Epithelial cell of esophagus (primary cell): ENCODE measurements at regions not wholly inside any gene's neighbourhood (a gene's known extent, or its start where the extent isn't known, plus 50 kb on each side); places are given as distances from the start of the nearest gene placed in this dataset.

Source experiments
- DNase-seq: peaks from one replicate; pipeline ENCODE4 v3.0.0; 2010; ENCODE audit warnings: low read depth
- H3K4me3 ChIP-seq: 2 replicates; pipeline ENCODE4 v1.5.1; 2011; ENCODE audit warnings: mild to moderate bottlenecking, low read length, control low read depth
- CTCF ChIP-seq: IDR thresholded peaks from 2 replicates; pipeline ENCODE4 v1.5.1; 2011; ENCODE audit warnings: low read depth, mild to moderate bottlenecking, low read length, control low read depth, inconsistent platforms; ENCODE audit not compliant: insufficient read depth; ENCODE audit errors: missing control alignments

GRCh38 chr11:45036010-45036409, 85.3 kb upstream of the TP53I11 start:
- no peak for TF ChIP-seq CTCF

GRCh38 chr11:45036733-45037132, 86.0 kb upstream of the TP53I11 start:
- TF ChIP-seq CTCF = no peak
- H3K4me3 ChIP-seq = no peak overlapping the region
- no peak for DNase-seq

More at GRCh38 chr11:45036010-45036409, 85.3 kb upstream of the TP53I11 start:
- H3K4me3 ChIP-seq = no peak overlapping the region
- no peak for DNase-seq

- no peak for TF ChIP-seq CTCF
- DNase-seq = no peak
Measured at GRCh38 chr11:45037434-45038005, 86.8 kb upstream of the TP53I11 start.

GRCh38 chr11:45038923-45039322, 88.2 kb upstream of the TP53I11 start:
- H3K4me3 ChIP-seq = no peak overlapping the region
- no peak for TF ChIP-seq CTCF
- no peak for DNase-seq

More at GRCh38 chr11:45037434-45038005, 86.8 kb upstream of the TP53I11 start:
- no peak overlapping the region for H3K4me3 ChIP-seq

GRCh38 chr11:45041596-45041995, 90.9 kb upstream of the TP53I11 start:
- DNase-seq = no peak
- no peak for TF ChIP-seq CTCF

GRCh38 chr11:45042560-45042959, 91.9 kb upstream of the TP53I11 start:
- DNase-seq = peak; percentile 44
- H3K4me3 ChIP-seq = no peak overlapping the region
- no peak for TF ChIP-seq CTCF

More at GRCh38 chr11:45041596-45041995, 90.9 kb upstream of the TP53I11 start:
- H3K4me3 ChIP-seq = no peak overlapping the region

- H3K4me3 ChIP-seq = no peak overlapping the region
- DNase-seq = no peak
- no peak for TF ChIP-seq CTCF
Measured at GRCh38 chr11:45043755-45044475, 93.2 kb upstream of the TP53I11 start.
